ENCODE measurements at regions not wholly inside any gene's neighbourhood (a gene's known extent, or its start where the extent isn't known, plus 50 kb on each side); places are given as distances from the start of the nearest gene placed in this dataset.

- DNase-seq (peak in 1 of 2 donors; percentile 41), ATAC-seq (ENCODE audit: low FRiP score in 2 of 2) (no peak)
- H3K9me3 ChIP-seq, result no peaks in the 10 kb centered on the region
- no peak for TF ChIP-seq CTCF (IDR thresholded peaks at IDR 0.05)
- no peak for TF ChIP-seq POLR2AphosphoS5 (IDR thresholded peaks at IDR 0.05)
- no peak for TF ChIP-seq POLR2A (IDR thresholded peaks at IDR 0.05)
- TF ChIP-seq EP300 (IDR thresholded peaks at IDR 0.05), result no peak
- 83 to 90% methylated on average over 5 to 10 of the region's 10 CpGs for WGBS, 2 donors
- H3K27ac ChIP-seq, result no peak overlapping the region
- no peaks in the 10 kb centered on the region for H3K27me3 ChIP-seq
- H3K4me1 ChIP-seq, result no peaks in the 10 kb centered on the region
- no peak overlapping the region for H3K4me3 ChIP-seq
- H3K36me3 ChIP-seq, result no peaks in the 10 kb centered on the region
These were observed 723.9 kb downstream of the PTPRU start for GRCh38 chr1:29960156-29960755.

- ATAC-seq (ENCODE audit: low FRiP score in 2 of 2), result no peak
- 100% methylated on average over 3 of the region's 4 CpGs; no CpG with 5 or more reads in 1 of the 2 donors for WGBS, 2 donors
- no peak for TF ChIP-seq POLR2A (IDR thresholded peaks at IDR 0.05)
- no peak for TF ChIP-seq POLR2AphosphoS5 (IDR thresholded peaks at IDR 0.05)
- TF ChIP-seq EP300 (IDR thresholded peaks at IDR 0.05), result no peak
- TF ChIP-seq CTCF (IDR thresholded peaks at IDR 0.05), result no peak
- no peak overlapping the region for H3K4me3 ChIP-seq
- H3K4me1 ChIP-seq, result no peaks in the 10 kb centered on the region
- no peak overlapping the region for H3K27ac ChIP-seq
- H3K9me3 ChIP-seq, result no peaks in the 10 kb centered on the region
- H3K27me3 ChIP-seq, result no peaks in the 10 kb centered on the region
- no peak for DNase-seq
- H3K36me3 ChIP-seq, result no peaks in the 10 kb centered on the region
These were observed 723.0 kb downstream of the PTPRU start for GRCh38 chr1:29959356-29959755.

GRCh38 chr1:29958271-29958670 lies 721.9 kb downstream of the PTPRU start:
- DNase-seq, result no peak
- no peaks in the 10 kb centered on the region for H3K36me3 ChIP-seq
- 86 to 87% methylated on average over 5 of the region's 5 CpGs for WGBS, 2 donors
- H3K4me1 ChIP-seq, result no peaks in the 10 kb centered on the region
- H3K27ac ChIP-seq, result no peak overlapping the region
- no peak for ATAC-seq (ENCODE audit: low FRiP score in 2 of 2)
- no peak overlapping the region for H3K4me3 ChIP-seq
- H3K9me3 ChIP-seq, result no peaks in the 10 kb centered on the region
- TF ChIP-seq CTCF (IDR thresholded peaks at IDR 0.05), result no peak
- TF ChIP-seq EP300 (IDR thresholded peaks at IDR 0.05), result no peak
- no peak for TF ChIP-seq POLR2AphosphoS5 (IDR thresholded peaks at IDR 0.05)
- no peak for TF ChIP-seq POLR2A (IDR thresholded peaks at IDR 0.05)
- no peaks in the 10 kb centered on the region for H3K27me3 ChIP-seq

- Histone ChIP-seq H3K4me3 (no peak overlapping the region), H3K9me3 (no peaks in the 10 kb centered on the region), H3K4me1 (no peaks in the 10 kb centered on the region), H3K27ac (no peak overlapping the region), H3K27me3 (no peaks in the 10 kb centered on the region), H3K36me3 (no peaks in the 10 kb centered on the region)
- 85 to 91% methylated on average over 4 of the region's 4 CpGs for WGBS, 2 donors
- ATAC-seq (ENCODE audit: low FRiP score in 2 of 2), result no peak
- no peak for DNase-seq
- no peak for TF ChIP-seq EP300 (IDR thresholded peaks at IDR 0.05)
- no peak for TF ChIP-seq POLR2AphosphoS5 (IDR thresholded peaks at IDR 0.05)
- TF ChIP-seq CTCF (IDR thresholded peaks at IDR 0.05), result no peak
- no peak for TF ChIP-seq POLR2A (IDR thresholded peaks at IDR 0.05)
These were observed 720.2 kb downstream of the PTPRU start for GRCh38 chr1:29956349-29957030.

GRCh38 chr1:29954591-29954990 lies 718.3 kb downstream of the PTPRU start:
- peaks cover 0 to 7% (median 0%) of the 10 kb centered on the region in 4 donors for H3K9me3 ChIP-seq
- TF ChIP-seq EP300 (IDR thresholded peaks at IDR 0.05), result no peak
- TF ChIP-seq CTCF (IDR thresholded peaks at IDR 0.05), result no peak
- no peaks in the 10 kb centered on the region for H3K27me3 ChIP-seq
- H3K36me3 ChIP-seq, result no peaks in the 10 kb centered on the region
- no peak overlapping the region for H3K27ac ChIP-seq
- no peak overlapping the region for H3K4me3 ChIP-seq
- DNase-seq (no peak), ATAC-seq (ENCODE audit: low FRiP score in 2 of 2) (no peak)
- WGBS, 2 donors, result 84 to 95% methylated on average over 2 to 3 of the region's 3 CpGs
- H3K4me1 ChIP-seq, result no peaks in the 10 kb centered on the region

Data from upper lobe of left lung (tissue), 6 donors.